Eye (tissue), 1 donor: ENCODE measurements at regions not wholly inside any gene's neighbourhood (a gene's known extent, or its start where the extent isn't known, plus 50 kb on each side); places are given as distances from the start of the nearest gene placed in this dataset.
"Not testable (repeated sequence)": the region's sequence is repeated elsewhere in the genome, so short reads cannot be mapped to it uniquely, and the experiment has no call there.

ENCODE experiments used
- DNase-seq: peaks from one replicate; pipeline ENCODE4 v3.0.0-alpha.2; 2015

GRCh38 chr18:39365836-39366485 is 1800.4 kb upstream of the CELF4 start:
- DNase-seq: no peak

GRCh38 chr18:39360072-39360471 is 1794.5 kb upstream of the CELF4 start:
- no peak for DNase-seq

GRCh38 chr18:39359636-39360035 is 1794.0 kb upstream of the CELF4 start:
- no peak for DNase-seq

GRCh38 chr18:39350945-39351344 is 1785.3 kb upstream of the CELF4 start:
- DNase-seq: no peak

- no peak for DNase-seq
These were observed 1784.2 kb upstream of the CELF4 start for GRCh38 chr18:39349801-39350200.

- no peak for DNase-seq
These were observed 1783.2 kb upstream of the CELF4 start for GRCh38 chr18:39348757-39349156.

GRCh38 chr18:39347701-39348100 is 1782.1 kb upstream of the CELF4 start:
- no peak for DNase-seq

GRCh38 chr18:39346916-39347315 is 1781.3 kb upstream of the CELF4 start:
- no peak for DNase-seq

- peak; percentile 75 for DNase-seq
These were observed 1779.7 kb upstream of the CELF4 start for GRCh38 chr18:39345321-39345720.

- no peak for DNase-seq
These were observed 1778.9 kb upstream of the CELF4 start for GRCh38 chr18:39344487-39344886.

GRCh38 chr18:39341129-39341528 is 1775.5 kb upstream of the CELF4 start:
- peak; percentile 45 for DNase-seq

GRCh38 chr18:39340418-39340817 is 1774.8 kb upstream of the CELF4 start:
- no peak for DNase-seq

- DNase-seq: no peak
These were observed 1764.1 kb upstream of the CELF4 start for GRCh38 chr18:39329496-39330275.

GRCh38 chr18:39326772-39327171 is 1761.2 kb upstream of the CELF4 start:
- DNase-seq: no peak

GRCh38 chr18:39325973-39326372 is 1760.4 kb upstream of the CELF4 start:
- DNase-seq: no peak

- DNase-seq: no peak
These were observed 1753.5 kb upstream of the CELF4 start for GRCh38 chr18:39319141-39319540.

- peak; percentile 8 for DNase-seq
These were observed 1752.9 kb upstream of the CELF4 start for GRCh38 chr18:39318462-39318861.

- DNase-seq: no peak
These were observed 1752.4 kb upstream of the CELF4 start for GRCh38 chr18:39318008-39318407.

GRCh38 chr18:39314595-39314994 is 1749.0 kb upstream of the CELF4 start:
- DNase-seq: no peak

- no peak for DNase-seq
These were observed 1748.4 kb upstream of the CELF4 start for GRCh38 chr18:39313992-39314391.

- no peak for DNase-seq
These were observed 1745.6 kb upstream of the CELF4 start for GRCh38 chr18:39311111-39311712.

- DNase-seq: not testable (repeated sequence)
These were observed 1743.4 kb upstream of the CELF4 start for GRCh38 chr18:39308931-39309521.

- DNase-seq: no peak
These were observed 1740.2 kb upstream of the CELF4 start for GRCh38 chr18:39305766-39306165.

- no peak for DNase-seq
These were observed 1736.9 kb upstream of the CELF4 start for GRCh38 chr18:39302481-39302880.
